Lower leg skin (tissue), 3 donors: ENCODE measurements at regions not wholly inside any gene's neighbourhood (a gene's known extent, or its start where the extent isn't known, plus 50 kb on each side); places are given as distances from the start of the nearest gene placed in this dataset.

Experiments used
- POLR2A ChIP-seq, 2 donors: fragments of 450-650 bp; IDR thresholded peaks; one replicate each; pipeline ENCODE4 v1.6.1; 2016 to 2017; ENCODE audit warnings: antibody characterized with exemption in 2 of 2, mild to moderate bottlenecking in 1 of 2, moderate library complexity in 1 of 2
- TF ChIP-seq, protein P1 (sequence below), 3 donors: fragments of 450-650 bp; IDR thresholded peaks; one replicate each; pipeline ENCODE4 v1.5.1; 2016; ENCODE audit warnings: antibody characterized with exemption in 3 of 3, mild to moderate bottlenecking in 3 of 3, moderate library complexity in 2 of 3

DNA sequence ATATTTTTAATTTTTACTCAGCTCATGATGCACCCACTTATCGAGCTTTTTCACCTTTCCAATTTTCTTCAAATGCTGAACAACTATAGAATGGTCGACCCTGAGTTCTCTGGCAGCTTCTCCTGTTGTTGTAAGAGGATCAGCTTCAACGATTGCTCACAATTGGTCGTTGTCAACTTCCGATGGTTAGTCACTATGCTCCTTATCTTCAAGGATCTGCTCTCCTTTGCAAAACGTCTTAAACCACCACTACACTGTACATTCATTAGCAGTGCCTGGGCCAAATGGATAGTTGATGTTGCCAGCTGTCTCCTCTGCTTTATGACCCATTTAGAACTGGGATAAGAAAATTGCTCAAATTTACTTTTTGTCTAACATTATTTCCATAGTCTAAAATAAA is 385.9 kb upstream of the LYPLAL1 start:
- TF ChIP-seq, protein P1, sequence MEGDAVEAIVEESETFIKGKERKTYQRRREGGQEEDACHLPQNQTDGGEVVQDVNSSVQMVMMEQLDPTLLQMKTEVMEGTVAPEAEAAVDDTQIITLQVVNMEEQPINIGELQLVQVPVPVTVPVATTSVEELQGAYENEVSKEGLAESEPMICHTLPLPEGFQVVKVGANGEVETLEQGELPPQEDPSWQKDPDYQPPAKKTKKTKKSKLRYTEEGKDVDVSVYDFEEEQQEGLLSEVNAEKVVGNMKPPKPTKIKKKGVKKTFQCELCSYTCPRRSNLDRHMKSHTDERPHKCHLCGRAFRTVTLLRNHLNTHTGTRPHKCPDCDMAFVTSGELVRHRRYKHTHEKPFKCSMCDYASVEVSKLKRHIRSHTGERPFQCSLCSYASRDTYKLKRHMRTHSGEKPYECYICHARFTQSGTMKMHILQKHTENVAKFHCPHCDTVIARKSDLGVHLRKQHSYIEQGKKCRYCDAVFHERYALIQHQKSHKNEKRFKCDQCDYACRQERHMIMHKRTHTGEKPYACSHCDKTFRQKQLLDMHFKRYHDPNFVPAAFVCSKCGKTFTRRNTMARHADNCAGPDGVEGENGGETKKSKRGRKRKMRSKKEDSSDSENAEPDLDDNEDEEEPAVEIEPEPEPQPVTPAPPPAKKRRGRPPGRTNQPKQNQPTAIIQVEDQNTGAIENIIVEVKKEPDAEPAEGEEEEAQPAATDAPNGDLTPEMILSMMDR (IDR thresholded peaks at IDR 0.05): no peak
- no peak for TF ChIP-seq POLR2A (IDR thresholded peaks at IDR 0.05)
